DND-41 (cell line): ENCODE measurements at regions not wholly inside any gene's neighbourhood (a gene's known extent, or its start where the extent isn't known, plus 50 kb on each side); places are given as distances from the start of the nearest gene placed in this dataset.
"Not testable (repeated sequence)": the region's sequence is repeated elsewhere in the genome, so short reads cannot be mapped to it uniquely, and the experiment has no call there.

Experiments
- ATAC-seq: fragments of 200-7000 bp; cut with Tn5 transposase; 3 replicates; pipeline ENCODE4 v1.9.1; 2021; ENCODE audit warnings: low read depth; ENCODE audit not compliant: insufficient read depth
- DNase-seq: peaks from one replicate; pipeline ENCODE4 v3.0.0-alpha.2; 2020
- H2AFZ ChIP-seq: 2 replicates; pipeline ENCODE4 v1.6.0; 2012; ENCODE audit warnings: low read depth, low read length
- H3K27ac ChIP-seq: 2 replicates; pipeline ENCODE4 v1.5.1; 2012; ENCODE audit warnings: low read length, inconsistent platforms
- H3K27me3 ChIP-seq: fragments of 200-600 bp; sonication (generic); 2 replicates; pipeline ENCODE4 v1.6.0; 2012; ENCODE audit warnings: low read length, mild to moderate bottlenecking, inconsistent platforms; ENCODE audit not compliant: insufficient read depth, poor library complexity
- H3K36me3 ChIP-seq: 2 replicates; pipeline ENCODE4 v1.5.1; 2012; ENCODE audit warnings: low read length, inconsistent platforms; ENCODE audit not compliant: insufficient read depth
- H3K4me1 ChIP-seq: 2 replicates; pipeline ENCODE4 v1.5.1; 2012; ENCODE audit warnings: mild to moderate bottlenecking, low read length; ENCODE audit not compliant: insufficient read depth
- H3K4me2 ChIP-seq: 2 replicates; pipeline ENCODE4 v1.6.0; 2012; ENCODE audit warnings: mild to moderate bottlenecking, moderate library complexity, low read length, inconsistent platforms; ENCODE audit not compliant: insufficient read depth
- H3K4me3 ChIP-seq, 2 experiments: fragments of 200-600 bp in 1 of 2; shearing (Covaris generic) in 1 of 2; 2 replicates each; pipeline ENCODE4 v1.5.1; 2012 to 2016; ENCODE audit warnings: inconsistent platforms in 2 of 2, low read length in 2 of 2, mild to moderate bottlenecking in 2 of 2, low read depth in 1 of 2, moderate library complexity in 1 of 2
- H3K79me2 ChIP-seq: 2 replicates; pipeline ENCODE4 v1.6.0; 2012; ENCODE audit warnings: low read length, inconsistent platforms; ENCODE audit not compliant: insufficient read depth
- H3K9ac ChIP-seq: 2 replicates; pipeline ENCODE4 v1.6.0; 2012; ENCODE audit warnings: low read depth, mild to moderate bottlenecking, inconsistent platforms, low read length, moderate library complexity
- H3K9me3 ChIP-seq: 2 replicates; pipeline ENCODE4 v1.5.1; 2012; ENCODE audit warnings: low read length, moderate library complexity, mild to moderate bottlenecking, inconsistent platforms; ENCODE audit not compliant: insufficient read depth, severe bottlenecking
- H4K20me1 ChIP-seq: 2 replicates; pipeline ENCODE4 v1.6.0; 2012; ENCODE audit warnings: low read length; ENCODE audit not compliant: insufficient read depth
- CTCF ChIP-seq: IDR thresholded peaks from 2 replicates; pipeline ENCODE4 v1.5.1; 2012; ENCODE audit warnings: borderline replicate concordance, low read length, moderate library complexity, mild to moderate bottlenecking; ENCODE audit not compliant: poor library complexity, severe bottlenecking; ENCODE audit errors: extremely low read depth
- EZH2 ChIP-seq: IDR thresholded peaks from 3 replicates; pipeline ENCODE4 v1.6.1; 2012; ENCODE audit warnings: borderline replicate concordance, low read depth, mild to moderate bottlenecking, moderate library complexity, low read length, inconsistent platforms; ENCODE audit not compliant: severe bottlenecking

GRCh38 chr9:30609713-30610112 lies 1774.7 kb upstream of the ACO1 start:
- H3K27ac ChIP-seq, result no peak overlapping the region
- H4K20me1 ChIP-seq, result no peaks in the 10 kb centered on the region
- H3K27me3 ChIP-seq, result no peaks in the 10 kb centered on the region
- no peak overlapping the region for H2AFZ ChIP-seq
- H3K9me3 ChIP-seq, result no peaks in the 10 kb centered on the region
- no peaks in the 10 kb centered on the region for H3K36me3 ChIP-seq
- no peak overlapping the region for H3K9ac ChIP-seq
- no peaks in the 10 kb centered on the region for H3K4me1 ChIP-seq
- DNase-seq (no peak), ATAC-seq (no peak)
- H3K4me2 ChIP-seq, result no peak overlapping the region
- H3K4me3 ChIP-seq, result no peak overlapping the region
- TF ChIP-seq CTCF (no peak), EZH2 (no peak)
- no peaks in the 10 kb centered on the region for H3K79me2 ChIP-seq

- H3K4me3 ChIP-seq, H3K27ac ChIP-seq, H3K4me2 ChIP-seq, H3K9me3 ChIP-seq, H2AFZ ChIP-seq, H3K9ac ChIP-seq, H3K27me3 ChIP-seq, ATAC-seq, H3K36me3 ChIP-seq, H3K79me2 ChIP-seq, DNase-seq, H4K20me1 ChIP-seq, H3K4me1 ChIP-seq: not testable (repeated sequence)
Measured at GRCh38 chr9:30616782-30617181, 1767.7 kb upstream of the ACO1 start.

GRCh38 chr9:30622561-30622960 lies 1761.9 kb upstream of the ACO1 start:
- Histone ChIP-seq H3K4me3 (no peak overlapping the region), H4K20me1 (no peaks in the 10 kb centered on the region), H3K9me3 (no peaks in the 10 kb centered on the region), H3K9ac (no peak overlapping the region), H3K27me3 (no peaks in the 10 kb centered on the region), H3K4me1 (no peaks in the 10 kb centered on the region), H3K4me2 (no peak overlapping the region), H3K27ac (no peak overlapping the region), H3K36me3 (no peaks in the 10 kb centered on the region), H3K79me2 (no peaks in the 10 kb centered on the region), H2AFZ (no peak overlapping the region)
- ATAC-seq (no peak), DNase-seq (no peak)
- no peak for TF ChIP-seq EZH2
- TF ChIP-seq CTCF, result no peak

GRCh38 chr9:30628915-30629567 lies 1755.4 kb upstream of the ACO1 start:
- Histone ChIP-seq H3K9me3 (no peaks in the 10 kb centered on the region), H3K27me3 (no peaks in the 10 kb centered on the region), H3K4me2 (no peak overlapping the region), H3K36me3 (no peaks in the 10 kb centered on the region), H4K20me1 (no peaks in the 10 kb centered on the region), H3K27ac (no peak overlapping the region), H2AFZ (no peak overlapping the region), H3K79me2 (no peaks in the 10 kb centered on the region), H3K4me1 (no peaks in the 10 kb centered on the region), H3K4me3 (no peak overlapping the region), H3K9ac (no peak overlapping the region)
- DNase-seq, result no peak
- TF ChIP-seq CTCF (no peak), EZH2 (no peak)
- no peak for ATAC-seq
